ENCODE measurements at regions not wholly inside any gene's neighbourhood (a gene's known extent, or its start where the extent isn't known, plus 50 kb on each side); places are given as distances from the start of the nearest gene placed in this dataset.
"Not testable (repeated sequence)": the region's sequence is repeated elsewhere in the genome, so short reads cannot be mapped to it uniquely, and the experiment has no call there.

DNA sequence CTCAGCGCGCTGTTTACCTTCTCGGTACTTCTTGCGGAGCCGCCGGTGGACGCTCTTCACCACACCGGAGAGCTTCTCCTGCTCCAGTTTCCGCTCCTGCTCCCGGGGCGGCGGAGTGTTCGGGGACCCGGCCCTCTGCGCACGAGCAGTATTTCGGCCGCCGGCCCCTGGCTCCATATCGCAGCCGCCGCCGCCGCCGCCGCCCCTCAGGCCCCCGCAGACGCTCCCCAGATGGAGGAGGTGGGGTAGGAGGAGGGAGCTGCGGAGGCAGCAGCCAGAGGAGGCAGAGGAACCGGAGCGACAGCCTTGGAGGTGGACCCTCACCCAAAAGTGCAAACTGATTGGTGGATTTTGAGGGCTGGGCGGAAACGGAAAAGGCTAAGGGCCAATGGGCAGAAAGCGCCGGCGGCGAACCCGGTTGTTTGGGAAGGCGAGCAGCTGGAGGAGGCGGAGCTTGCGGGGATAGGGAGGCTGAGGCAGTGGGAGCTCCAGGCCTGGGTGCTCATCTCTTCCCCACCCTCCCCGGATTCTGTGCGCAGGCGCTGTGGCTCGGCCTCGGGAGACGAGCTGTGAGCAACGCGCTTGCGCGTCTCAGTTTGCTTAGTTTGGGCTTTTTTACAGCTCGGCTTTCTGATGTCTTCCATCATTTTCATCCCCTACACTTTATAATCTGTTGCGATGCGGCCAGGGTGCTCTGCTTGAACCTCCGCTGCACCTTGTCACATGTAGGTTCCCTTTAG lies 146.9 kb downstream of the GPR85 start:
- peak overlapping the region in 20 of 21 experiments; percentile 48 to 91 (median 82) for H3K27ac ChIP-seq
- peak overlapping the region; percentile 55 to 97 (median 77) for H3K4me3 ChIP-seq

DNA sequence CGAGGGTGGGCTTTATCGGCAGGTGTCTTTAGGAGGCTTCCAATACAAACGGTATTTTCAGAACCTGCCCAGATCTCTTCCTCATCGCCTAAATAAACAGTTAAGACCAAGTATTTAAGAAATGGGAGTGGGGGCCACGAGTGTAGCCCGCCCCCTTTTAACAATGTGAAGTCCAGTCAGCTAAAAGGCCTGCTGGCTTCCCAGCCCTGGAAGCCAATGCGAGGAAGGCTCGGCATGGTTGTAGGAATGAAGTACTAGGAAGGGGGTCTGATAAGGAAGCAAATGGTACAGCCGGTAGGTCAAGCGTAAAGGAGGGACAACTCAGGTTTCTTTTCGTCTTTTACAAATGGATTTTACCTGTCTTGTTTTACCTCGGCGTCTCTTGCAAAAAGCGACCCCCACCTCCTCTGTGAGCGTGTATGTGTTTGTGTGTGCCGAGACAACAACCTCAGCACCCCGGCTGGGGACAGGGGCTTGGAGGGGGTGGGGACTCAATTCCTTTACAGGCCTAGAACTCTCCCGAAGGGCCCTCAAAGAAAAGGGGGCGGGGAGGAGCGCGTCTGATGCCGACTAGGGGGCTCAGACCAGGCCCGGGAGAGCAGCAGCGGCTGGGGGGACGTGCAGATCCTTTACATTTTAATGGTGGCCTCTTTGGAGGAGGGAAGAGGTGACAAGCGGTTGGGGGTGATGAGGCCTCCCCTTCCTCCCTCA lies 147.6 kb downstream of the GPR85 start:
- Histone ChIP-seq H3K4me3 (peak overlapping the region; percentile 55 to 97 (median 77)), H3K27ac (peak overlapping the region in 20 of 21 experiments; percentile 20 to 91 (median 78))

DNA sequence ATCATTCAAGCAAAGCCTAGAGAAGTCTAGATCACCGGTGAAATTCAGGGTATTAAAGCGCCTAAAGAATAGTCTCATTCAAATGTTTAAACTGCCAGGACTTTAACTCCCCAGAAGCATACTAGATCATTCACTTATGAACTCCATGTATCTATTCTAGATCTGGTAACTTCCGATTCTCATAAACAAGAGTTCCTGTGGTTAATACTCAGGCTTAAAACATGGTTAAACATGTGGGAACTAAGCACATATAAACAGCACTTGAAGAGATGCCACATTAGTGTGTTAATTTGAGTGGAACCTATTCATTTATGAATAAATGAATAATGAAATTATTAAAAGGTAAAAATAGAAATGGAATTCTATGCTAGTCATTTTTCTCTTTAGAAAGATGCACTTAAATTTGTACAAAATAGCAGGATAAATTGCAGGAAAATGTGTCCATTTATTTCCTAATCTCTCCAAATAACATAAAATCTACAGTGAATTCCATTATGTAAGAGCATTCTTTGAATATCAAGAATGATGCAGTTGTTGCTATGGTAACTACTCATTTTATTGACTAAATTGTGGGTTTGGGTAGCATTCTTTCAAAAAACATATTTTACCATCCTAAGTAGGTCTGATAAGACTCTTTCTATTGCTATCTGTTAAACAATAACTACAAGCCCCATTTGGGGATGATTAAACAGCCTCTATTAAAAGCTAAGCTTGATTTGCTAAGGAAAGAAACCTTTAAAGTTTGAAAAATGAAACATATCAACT lies 147.6 kb upstream of the TMEM168 start:
- H3K27ac ChIP-seq = no peak overlapping the region
- peak overlapping the region in 1 of 7 experiments; percentile 97 for H3K4me3 ChIP-seq

DNA sequence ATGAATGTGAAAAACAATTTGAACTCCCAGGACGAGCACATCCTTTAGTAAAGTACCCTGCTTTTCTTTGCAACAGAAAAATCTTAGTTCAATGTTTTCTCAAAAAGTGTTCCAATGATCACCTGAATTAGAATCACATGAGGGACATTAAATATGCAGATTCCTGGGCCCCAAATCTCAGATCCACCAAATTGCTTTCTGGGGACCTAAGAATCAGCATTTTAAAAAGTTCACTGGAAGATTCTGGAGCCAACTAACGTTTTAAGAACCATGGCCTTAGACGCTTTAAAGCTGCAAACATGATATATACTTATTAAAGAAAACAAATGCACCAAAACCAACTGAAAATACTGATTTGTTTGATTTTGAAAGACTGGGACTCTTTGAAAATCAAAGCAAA lies 143.4 kb upstream of the TMEM168 start:
- H3K4me3 ChIP-seq = no peak overlapping the region
- H3K27ac ChIP-seq = no peak overlapping the region

DNA sequence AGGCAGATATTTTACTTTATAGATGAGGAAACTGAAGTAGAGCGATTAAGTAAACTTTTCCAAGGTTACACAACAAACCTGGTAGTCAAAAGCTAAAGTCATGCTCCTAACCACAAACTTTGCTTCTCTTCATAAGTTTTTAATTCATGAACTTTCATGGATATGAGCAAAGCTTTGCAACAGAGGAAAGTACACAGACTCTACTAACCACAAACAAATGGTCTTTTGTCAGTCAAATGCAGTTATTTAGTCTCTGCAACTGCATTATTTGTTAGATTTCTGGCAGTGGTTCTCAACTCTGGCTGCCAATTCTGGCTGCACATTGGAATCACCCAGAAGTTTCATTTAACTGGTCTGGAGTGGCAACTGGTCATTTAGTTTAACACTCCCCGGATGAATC lies 140.6 kb upstream of the TMEM168 start:
- Histone ChIP-seq H3K4me3 (no peak overlapping the region), H3K27ac (no peak overlapping the region)

DNA sequence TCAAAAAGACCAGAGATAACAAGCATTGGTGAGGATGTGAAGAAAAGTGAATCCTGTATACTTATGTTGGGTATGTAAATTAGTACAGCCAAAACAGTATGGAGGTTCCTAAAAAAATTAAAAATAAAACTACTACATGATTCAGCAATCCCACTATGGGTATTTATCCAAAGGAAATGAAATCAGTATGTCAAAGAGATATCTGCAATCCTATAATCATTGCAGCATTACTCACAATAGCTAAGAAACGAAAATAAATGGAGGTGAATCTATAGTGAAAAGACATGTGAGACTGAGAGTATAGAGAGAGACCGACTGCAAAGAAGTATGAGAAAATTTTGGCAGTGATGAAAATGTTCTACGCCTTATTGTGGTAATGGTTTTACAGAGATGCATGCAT lies 139.2 kb upstream of the TMEM168 start:
- Histone ChIP-seq H3K27ac (no peak overlapping the region), H3K4me3 (no peak overlapping the region)

DNA sequence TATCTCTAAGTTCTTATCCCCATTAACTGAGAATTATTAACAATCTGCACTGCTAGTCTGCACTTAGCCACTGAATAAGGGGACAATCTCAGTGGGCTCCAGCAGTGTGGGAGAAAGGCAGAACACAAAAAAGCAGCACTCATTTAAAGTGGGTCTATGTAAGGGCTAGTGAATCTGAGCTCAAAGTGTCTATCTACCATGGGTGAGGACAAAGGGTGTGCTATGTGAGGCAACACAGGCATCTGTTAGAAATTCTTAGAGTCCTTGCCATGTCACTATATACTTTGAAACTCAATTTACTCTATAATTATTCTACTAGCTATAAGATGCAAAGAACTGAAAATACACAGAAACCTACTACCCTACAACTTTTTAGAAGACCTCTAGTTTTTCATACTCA lies 135.8 kb upstream of the TMEM168 start:
- Histone ChIP-seq H3K27ac (no peak overlapping the region), H3K4me3 (no peak overlapping the region)

DNA sequence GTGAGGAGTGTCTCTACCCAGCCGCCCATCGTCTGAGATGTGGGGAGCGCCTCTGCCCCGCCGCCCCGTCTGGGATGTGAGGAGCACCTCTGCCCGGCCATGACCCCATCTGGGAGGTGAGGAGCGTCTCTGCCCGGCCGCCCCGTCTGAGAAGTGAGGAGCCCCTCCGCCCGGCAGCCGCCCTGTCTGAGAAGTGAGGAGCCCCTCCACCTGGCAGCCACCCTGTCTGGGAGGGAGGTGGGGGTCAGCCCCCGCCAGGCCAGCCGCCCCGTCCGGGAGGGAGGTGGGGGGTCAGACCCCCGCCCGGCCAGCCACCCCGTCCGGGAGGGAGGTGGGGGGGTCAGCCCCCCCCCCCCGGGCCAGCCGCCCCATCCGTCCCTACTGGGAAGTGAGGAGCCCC lies 132.4 kb upstream of the TMEM168 start:
- H3K27ac ChIP-seq, H3K4me3 ChIP-seq: not testable (repeated sequence)

DNA sequence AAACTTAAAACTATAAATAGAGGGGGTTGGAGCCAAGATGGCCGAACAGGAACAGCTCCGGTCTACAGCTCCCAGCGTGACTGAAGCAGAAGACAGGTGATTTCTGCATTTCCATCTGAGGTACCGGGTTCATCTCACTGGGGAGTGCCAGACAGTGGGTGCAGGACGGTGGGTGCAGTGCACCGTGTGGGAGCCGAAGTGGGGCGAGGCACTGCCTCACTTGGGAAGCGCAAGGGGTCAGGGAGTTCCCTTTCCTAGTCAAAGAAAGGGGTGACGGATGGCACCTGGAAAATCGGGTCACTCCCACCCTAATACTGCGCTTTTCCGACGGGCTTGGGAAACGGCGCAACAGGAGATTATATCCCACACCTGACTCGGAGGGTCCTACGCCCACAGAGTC lies 126.2 kb upstream of the TMEM168 start:
- not testable (repeated sequence) for H3K27ac ChIP-seq, H3K4me3 ChIP-seq

DNA sequence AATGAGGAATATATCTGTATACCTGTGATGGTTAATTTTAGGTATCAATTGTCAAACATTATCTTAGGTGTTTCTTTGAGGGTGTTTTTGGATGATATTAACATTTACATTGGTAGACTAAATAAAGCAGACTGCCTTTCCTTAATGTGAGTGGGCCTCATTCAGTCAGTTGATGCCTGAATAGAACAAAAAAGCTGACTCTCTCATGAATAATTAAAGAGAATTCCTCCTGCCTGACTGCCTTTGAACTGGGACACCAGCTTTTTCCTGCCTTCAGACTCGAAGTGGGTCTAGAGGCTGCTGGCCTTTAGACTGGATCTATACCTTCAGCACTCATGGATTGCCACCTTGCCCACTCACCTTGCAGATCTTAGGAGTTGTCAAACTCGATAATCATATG lies 117.9 kb upstream of the TMEM168 start:
- no peak overlapping the region for H3K4me3 ChIP-seq

DNA sequence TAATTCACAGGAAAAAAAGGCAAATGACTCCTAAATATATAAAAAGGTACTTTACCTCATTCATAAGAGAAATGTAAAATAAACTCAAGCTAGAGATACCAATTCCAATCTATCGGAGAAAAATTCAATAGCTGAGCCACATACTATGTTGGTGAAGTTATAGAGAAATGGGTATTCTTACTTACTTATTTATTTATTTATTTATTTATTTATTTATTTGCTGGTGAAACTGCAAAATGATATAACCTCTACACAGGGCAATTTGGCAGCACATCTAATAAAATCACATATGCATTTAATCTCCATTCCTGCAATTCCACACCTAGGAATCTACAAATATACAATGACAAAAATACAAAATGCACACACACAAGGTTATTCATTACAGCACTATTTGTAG lies 117.5 kb upstream of the TMEM168 start:
- Histone ChIP-seq H3K4me3 (no peak overlapping the region), H3K27ac (no peak overlapping the region)

More for the DNA sequence above, 117.9 kb upstream of the TMEM168 start:
- no peak overlapping the region for H3K27ac ChIP-seq

DNA sequence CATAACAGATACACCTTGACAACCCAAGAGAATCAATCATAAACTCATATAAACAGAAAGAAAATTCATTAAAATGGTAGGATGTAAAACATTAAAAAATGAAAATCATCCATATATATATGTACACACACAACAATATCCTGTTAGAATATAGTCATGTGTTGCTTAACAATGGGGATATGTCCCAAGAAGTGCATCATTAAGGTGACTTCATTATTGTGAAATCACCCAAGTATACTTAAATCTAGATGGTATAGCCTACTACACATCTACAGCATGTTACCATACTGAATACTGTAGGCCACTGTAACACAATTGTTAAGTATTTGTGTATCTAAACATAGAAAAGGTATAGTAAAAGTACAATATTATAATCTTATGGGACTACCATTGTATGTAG lies 115.8 kb upstream of the TMEM168 start:
- Histone ChIP-seq H3K4me3 (no peak overlapping the region), H3K27ac (no peak overlapping the region)

DNA sequence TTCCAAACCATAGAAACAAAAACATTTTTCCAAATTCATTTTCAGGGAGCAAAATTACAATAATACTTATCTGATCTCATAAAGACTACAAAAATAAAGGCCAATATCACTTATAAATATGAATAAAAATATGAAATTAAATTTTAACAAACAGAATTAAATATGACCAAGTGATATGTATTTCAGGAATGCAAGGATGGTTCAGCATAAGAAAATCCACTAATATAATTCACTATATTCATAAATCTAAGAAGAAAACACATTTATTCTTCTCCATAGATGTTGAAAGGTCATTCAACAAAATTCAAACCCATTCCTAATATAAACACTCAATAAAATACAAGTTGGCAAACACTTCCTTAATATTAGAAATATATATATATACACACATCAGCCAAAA lies 115.2 kb upstream of the TMEM168 start:
- Histone ChIP-seq H3K4me3 (no peak overlapping the region), H3K27ac (no peak overlapping the region)

DNA sequence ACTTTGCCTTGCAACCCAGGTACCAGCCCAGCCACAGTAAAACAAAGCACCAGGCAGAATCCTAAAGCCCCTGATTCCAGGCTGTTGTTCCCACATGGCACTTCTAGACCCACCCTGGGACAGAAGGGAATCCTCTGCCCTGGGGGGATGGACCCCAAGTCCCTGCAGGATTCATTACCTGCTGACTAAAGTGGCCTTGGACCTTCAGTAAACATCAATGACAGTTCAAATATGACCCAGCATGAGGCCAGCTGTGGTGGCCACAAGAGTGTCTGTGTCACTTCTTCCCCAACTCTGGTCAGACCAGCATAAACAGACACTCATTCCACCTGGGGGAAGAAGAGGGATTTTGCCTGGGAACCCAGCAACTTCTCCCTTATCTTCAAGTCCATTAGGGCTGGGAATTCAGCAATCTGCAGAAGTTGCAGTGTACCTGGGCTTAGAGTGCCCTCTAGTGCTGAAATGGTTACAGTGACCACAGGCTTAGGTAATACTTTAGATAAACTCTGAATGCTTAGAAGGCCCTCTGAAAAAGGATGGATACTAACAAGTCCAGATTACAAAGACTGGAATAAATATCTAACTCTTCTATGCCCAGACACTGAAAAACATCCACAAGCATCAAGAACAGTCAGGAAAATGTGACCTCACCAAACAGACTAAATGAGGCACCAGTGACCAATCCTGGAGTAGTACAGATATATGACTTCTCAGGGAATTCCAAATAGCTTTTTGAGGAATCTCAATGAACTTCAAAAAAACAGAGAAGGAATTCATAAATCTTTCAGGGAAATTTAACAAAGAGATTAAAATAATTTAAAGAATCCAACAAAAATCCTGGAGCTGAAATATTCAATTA lies 108.5 kb upstream of the TMEM168 start:
- Histone ChIP-seq H3K4me3 (no peak overlapping the region), H3K27ac (no peak overlapping the region)

DNA sequence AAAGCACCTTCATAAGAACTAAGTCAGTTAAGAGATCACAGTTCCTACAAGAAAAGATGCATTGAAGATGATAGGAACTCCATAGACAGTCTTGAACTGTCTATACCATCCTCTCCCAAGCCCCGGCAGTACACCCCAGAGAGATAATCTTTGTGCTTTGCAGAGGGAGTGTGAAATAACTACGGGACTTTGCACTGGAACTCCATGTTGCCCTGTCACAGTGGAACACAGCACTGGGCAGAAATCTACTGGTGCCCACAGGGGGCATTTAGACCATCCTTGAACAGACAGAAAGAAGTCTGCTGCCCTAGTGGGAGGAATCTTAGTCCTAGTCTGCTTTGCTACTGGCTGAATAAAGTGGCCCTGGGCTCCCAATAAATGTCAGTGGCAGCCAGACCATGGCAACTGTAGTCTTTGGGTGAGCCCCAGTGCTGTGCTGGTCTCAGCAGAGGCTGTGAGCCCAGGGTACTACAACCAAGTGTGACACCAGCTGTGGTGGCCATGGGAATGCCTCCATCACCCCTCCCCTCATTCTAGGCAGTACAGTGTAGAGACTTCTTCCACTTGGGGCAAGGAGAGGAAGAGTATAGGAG lies 107.7 kb upstream of the TMEM168 start:
- H3K27ac ChIP-seq = no peak overlapping the region
- no peak overlapping the region for H3K4me3 ChIP-seq

DNA sequence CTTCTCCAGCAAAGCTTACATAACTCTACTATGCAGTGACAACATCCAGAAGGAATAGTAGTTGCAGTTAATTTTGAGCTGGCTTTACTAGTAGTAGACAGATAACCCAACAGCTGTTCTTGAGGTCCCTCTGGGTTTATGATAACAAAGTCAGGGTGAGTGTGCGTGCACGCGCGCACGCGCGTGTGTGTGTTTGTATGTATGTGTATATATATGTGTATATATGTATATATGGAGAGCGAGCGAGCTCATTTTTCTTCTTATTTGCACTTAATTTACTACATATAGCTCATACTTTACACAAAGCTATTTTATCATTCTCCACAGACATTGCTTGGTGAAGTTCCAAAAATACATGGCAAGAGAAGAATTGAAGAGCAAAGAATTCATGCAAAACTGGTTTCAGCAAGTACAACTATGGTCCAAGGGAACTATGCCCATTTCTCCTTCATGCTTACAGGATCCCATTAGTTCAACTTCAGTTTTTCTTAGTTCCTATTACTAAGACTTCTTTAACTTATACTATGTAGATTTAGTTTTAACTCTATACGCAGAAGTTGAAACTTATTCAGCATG lies 105.9 kb upstream of the TMEM168 start:
- Histone ChIP-seq H3K27ac (no peak overlapping the region), H3K4me3 (no peak overlapping the region)

DNA sequence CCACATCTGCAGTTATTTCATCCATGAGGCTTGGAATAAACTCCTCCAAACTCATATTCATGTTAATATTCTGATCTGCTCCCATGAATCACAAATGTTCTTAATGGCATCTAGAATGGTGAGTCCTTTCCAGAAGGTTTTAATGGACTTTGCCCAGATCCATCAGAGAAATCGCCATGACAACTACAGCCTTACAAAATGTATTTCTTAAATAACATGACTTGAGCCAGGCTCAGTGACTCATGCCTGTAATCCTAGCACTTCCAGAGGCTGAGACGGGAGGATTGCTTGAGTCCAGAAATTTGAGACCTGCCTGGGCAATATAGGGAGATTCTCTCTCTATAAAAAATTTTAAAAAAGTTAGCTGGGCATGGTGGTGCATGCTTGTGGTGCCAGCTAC lies 102.1 kb upstream of the TMEM168 start:
- Histone ChIP-seq H3K27ac (no peak overlapping the region), H3K4me3 (no peak overlapping the region)

DNA sequence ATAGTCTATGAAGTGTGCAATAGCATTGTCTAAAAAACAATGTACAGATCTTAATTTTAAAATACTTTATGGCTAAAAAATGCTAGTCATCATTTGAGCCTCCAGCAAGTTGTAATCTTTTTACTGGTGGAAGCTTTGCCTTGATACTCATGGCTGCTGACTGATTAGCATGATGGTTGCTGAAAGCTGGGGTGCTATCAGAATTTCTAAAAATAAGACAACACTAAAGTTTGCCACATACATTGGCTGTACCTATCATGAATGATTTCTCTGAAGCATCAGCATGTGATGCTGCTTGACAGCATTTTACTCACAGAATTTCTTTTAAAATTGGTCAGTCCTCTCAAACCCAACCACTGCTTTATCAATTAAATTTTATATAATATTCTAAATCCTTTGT lies 101.5 kb upstream of the TMEM168 start:
- no peak overlapping the region for H3K4me3 ChIP-seq
- no peak overlapping the region for H3K27ac ChIP-seq

DNA sequence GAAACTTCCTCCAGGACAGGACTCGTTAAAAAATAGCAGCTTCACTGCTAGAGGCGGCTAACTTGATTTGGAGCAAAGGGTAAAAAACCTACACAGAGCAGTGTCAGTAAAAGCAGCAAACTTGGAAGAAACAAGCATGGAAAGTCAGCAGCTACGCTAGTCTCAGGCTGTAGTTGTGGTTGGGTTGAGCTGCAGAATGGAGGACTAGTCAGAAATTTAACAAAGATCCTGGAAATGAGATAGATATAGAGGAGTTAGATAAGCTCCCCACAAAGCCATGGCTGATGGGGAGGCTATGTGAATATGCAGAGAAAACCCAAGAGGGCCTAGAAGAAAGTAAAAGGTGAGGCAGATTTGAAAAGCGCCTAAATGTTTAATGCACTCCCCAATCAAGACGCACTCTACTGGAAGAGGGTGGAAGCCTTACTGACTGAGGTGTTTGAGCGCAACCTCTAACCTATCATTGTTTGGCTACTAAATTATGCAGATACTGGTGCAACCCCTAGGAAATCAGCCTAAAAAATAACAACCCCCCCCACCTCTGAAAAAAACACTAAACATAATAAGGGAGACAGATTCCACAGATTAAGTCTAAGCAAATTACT lies 99.7 kb upstream of the TMEM168 start:
- H3K4me3 ChIP-seq = no peak overlapping the region
- H3K27ac ChIP-seq = no peak overlapping the region

Measured in skin epidermis (tissue), 12 donors.